ENCODE measurements at regions not wholly inside any gene's neighbourhood (a gene's known extent, or its start where the extent isn't known, plus 50 kb on each side); places are given as distances from the start of the nearest gene placed in this dataset.
"Not testable (repeated sequence)": the region's sequence is repeated elsewhere in the genome, so short reads cannot be mapped to it uniquely, and the experiment has no call there.

DNA sequence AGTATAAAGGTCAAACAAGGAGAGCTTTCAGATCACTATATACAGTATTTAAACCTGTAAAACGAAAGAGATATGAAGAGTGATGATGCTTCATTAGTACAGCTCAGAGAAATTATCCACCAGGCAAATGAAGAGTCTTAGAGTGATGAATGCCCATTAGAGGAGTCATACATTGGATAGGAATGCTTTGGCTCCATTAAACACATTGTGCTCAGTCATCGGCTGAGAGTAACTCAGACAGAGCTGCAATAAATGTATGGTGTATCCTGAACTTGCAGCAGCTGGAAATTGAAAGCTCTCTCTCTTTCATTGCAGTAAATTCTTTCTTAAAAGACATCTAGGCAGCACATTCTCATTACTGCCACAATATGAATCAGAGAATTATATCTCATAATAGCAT, 340.8 kb upstream of the SPHKAP start:
- TF ChIP-seq, protein P1, sequence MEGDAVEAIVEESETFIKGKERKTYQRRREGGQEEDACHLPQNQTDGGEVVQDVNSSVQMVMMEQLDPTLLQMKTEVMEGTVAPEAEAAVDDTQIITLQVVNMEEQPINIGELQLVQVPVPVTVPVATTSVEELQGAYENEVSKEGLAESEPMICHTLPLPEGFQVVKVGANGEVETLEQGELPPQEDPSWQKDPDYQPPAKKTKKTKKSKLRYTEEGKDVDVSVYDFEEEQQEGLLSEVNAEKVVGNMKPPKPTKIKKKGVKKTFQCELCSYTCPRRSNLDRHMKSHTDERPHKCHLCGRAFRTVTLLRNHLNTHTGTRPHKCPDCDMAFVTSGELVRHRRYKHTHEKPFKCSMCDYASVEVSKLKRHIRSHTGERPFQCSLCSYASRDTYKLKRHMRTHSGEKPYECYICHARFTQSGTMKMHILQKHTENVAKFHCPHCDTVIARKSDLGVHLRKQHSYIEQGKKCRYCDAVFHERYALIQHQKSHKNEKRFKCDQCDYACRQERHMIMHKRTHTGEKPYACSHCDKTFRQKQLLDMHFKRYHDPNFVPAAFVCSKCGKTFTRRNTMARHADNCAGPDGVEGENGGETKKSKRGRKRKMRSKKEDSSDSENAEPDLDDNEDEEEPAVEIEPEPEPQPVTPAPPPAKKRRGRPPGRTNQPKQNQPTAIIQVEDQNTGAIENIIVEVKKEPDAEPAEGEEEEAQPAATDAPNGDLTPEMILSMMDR (IDR thresholded peaks at IDR 0.05; ENCODE audit: low read depth, low read length), result no peak
- no peak overlapping the region for H3K4me3 ChIP-seq (ENCODE audit: low read depth, low read length)
- no peak for DNase-seq (ENCODE audit: low read depth, low spot score)
- in situ Hi-C loops (cut with HindIII; ENCODE audit: low sequenced_read_pairs), result no loop called here

DNA sequence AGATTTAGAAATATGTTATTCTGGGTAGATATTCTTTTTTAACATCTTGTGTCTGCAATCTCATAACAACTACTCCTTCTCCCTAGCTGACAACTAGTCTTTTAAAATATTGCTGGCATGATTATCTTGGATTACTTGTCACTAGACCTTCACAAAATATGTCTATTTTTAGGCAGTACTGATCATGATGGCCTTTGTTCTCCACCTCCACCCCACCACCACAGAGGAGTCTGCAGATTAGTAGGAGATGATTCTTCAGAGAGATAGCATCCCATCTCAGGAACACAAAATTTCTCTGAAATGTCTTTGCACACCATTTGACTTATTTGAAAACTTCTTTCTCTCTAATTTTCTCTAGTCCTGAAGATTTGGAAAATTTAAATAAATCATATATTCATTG, 338.1 kb upstream of the SPHKAP start:
- in situ Hi-C loops (cut with HindIII; ENCODE audit: low sequenced_read_pairs), result no loop called here

DNA sequence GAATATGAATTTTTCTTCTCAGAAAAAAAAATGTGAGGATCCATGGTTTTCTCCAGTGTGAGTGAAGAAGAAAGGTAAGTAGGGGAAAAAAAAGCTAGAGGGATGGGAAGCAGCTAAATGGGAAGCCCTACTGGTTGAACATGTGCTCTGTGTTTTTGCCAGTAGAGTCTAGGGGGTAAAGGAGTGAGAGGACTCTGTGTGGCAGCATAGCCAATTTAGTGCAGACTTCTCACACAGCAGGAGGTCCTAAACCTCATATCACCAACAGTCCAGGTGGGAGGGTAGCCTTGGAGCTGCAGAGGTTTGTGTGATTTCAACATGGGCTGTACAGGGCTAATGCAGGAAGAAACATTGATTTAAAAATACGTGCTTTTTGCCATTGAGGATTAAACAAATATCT, 334.5 kb upstream of the SPHKAP start:
- in situ Hi-C loops (cut with HindIII; ENCODE audit: low sequenced_read_pairs), result no loop called here

More for the DNA sequence above, 338.1 kb upstream of the SPHKAP start:
- DNase-seq (ENCODE audit: low read depth, low spot score), result no peak
- TF ChIP-seq, protein P1 (IDR thresholded peaks at IDR 0.05; ENCODE audit: low read depth, low read length), result no peak
- H3K4me3 ChIP-seq (ENCODE audit: low read depth, low read length), result no peak overlapping the region

DNA sequence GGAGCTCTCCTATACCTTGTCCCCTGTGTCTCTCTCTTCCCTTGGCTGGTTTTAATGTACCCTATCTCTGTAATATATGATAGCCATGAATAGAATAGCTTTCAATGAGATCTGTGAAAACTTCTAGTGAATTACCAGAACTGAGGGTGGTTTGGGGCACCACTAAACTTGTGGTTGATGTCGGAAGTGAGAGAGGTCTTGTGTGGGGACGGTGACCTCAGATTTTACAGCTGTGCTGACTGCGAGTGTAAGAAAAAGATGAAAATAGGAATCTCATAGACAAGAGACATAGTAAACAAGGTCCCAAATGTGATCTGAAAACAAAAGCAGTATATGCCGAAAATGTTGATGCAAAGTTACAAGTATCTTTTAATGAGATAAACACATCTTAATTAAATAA, 332.0 kb upstream of the SPHKAP start:
- in situ Hi-C loops (cut with HindIII; ENCODE audit: low sequenced_read_pairs); H3K4me3 ChIP-seq (ENCODE audit: low read depth, low read length); DNase-seq (ENCODE audit: low read depth, low spot score): not testable (repeated sequence)

More for the DNA sequence above, 334.5 kb upstream of the SPHKAP start:
- H3K4me3 ChIP-seq (ENCODE audit: low read depth, low read length), result no peak overlapping the region
- no peak for DNase-seq (ENCODE audit: low read depth, low spot score)
- TF ChIP-seq, protein P1 (IDR thresholded peaks at IDR 0.05; ENCODE audit: low read depth, low read length), result no peak

DNA sequence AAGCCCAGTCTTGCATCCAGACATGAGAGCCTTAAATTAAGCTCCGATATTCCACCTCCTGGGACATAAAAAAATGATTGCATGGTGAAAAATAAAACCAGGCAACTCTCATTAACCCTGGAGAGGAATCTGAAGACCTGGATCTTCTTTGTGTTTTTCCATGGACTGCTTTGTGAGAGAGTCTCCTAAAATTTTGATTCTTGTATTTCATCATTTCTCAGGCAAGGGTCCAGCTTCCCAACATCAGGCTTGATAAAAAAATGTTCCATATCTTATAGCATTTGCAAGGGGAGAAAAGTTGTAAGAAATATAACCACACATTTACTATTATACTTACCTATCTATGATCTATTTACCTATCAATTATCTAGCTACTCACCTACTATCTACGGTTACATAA, 327.5 kb upstream of the SPHKAP start:
- H3K4me3 ChIP-seq (ENCODE audit: low read depth, low read length), result no peak overlapping the region
- in situ Hi-C loops (cut with HindIII; ENCODE audit: low sequenced_read_pairs), result no loop called here
- TF ChIP-seq, protein P1 (IDR thresholded peaks at IDR 0.05; ENCODE audit: low read depth, low read length), result no peak
- DNase-seq (ENCODE audit: low read depth, low spot score), result no peak

DNA sequence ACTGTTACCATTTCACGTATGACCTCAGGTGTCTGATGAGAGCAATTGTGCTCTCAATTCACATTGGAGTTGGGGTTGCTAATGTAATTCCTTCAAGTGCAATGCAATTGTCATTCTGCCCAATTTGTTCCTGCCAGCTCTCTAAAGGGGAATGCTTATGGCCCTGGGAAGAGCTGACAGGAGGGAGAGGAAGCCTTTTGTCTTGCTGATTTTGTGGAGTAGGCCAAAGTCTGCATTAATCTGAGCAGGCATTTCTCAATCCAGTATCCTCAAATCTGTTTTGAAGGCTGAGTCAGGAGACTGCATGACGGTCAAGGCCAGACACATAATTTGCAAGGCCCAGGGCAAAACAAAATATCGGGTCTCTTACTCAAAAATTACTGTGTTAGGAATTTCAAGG, 326.4 kb upstream of the SPHKAP start:
- H3K4me3 ChIP-seq (ENCODE audit: low read depth, low read length), result no peak overlapping the region
- TF ChIP-seq, protein P1 (IDR thresholded peaks at IDR 0.05; ENCODE audit: low read depth, low read length), result no peak
- in situ Hi-C loops (cut with HindIII; ENCODE audit: low sequenced_read_pairs), result no loop called here
- DNase-seq (ENCODE audit: low read depth, low spot score), result no peak

DNA sequence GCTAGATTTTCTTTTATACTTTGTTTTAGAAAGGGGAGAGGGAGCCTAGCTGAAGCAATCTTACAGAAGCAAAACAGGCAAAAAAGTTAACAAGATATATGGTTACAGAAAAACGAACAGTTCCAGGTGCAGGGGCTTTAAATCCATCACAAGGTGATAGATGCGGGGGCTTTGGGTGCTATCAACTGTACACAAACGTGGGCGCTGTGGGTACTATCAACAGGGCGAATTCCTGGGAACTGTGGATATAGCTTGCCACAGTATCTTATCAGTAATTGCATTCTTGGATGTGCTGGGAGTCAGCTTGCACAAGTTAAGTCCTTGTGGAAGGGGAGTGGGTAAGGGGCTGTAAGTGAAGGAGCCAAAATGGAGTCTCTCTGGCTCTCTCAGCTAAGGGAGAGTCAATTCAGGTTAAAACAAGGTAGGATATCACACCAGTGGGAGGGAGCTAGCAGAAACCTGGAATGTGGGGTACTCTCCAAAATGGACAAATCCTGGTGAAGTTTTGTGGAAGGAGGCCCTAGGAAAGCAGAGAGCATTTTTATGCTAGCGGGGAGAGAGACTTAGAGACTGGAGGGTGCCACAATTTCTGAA, 325.8 kb upstream of the SPHKAP start:
- TF ChIP-seq, protein P1 (IDR thresholded peaks at IDR 0.05; ENCODE audit: low read depth, low read length), result no peak
- no peak overlapping the region for H3K4me3 ChIP-seq (ENCODE audit: low read depth, low read length)
- in situ Hi-C loops (cut with HindIII; ENCODE audit: low sequenced_read_pairs), result no loop called here
- no peak for DNase-seq (ENCODE audit: low read depth, low spot score)
